ENCODE measurements at regions not wholly inside any gene's neighbourhood (a gene's known extent, or its start where the extent isn't known, plus 50 kb on each side); places are given as distances from the start of the nearest gene placed in this dataset.
"Not testable (repeated sequence)": the region's sequence is repeated elsewhere in the genome, so short reads cannot be mapped to it uniquely, and the experiment has no call there.

DNA sequence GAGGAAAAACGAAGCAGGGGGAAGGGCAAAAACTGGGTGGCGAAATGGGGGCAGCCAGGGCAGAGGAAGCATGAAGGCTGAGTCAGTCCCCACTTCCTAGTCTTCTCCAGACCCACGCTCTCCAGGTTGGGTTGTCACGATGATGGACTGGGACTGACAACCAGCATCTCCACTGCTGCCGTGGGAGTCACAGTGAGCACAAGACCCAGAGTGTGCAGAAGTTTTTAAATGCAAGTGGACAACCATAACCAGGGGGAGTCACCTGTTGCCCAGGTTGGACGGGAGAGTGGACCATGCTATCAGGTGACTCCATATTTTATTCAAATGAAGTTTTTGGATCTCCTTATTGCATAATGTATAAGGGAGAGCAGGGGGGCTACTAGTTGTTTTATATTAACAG is 511.4 kb upstream of the ZFP42 start:
- DNase-seq (ENCODE audit: low read depth): no peak

DNA sequence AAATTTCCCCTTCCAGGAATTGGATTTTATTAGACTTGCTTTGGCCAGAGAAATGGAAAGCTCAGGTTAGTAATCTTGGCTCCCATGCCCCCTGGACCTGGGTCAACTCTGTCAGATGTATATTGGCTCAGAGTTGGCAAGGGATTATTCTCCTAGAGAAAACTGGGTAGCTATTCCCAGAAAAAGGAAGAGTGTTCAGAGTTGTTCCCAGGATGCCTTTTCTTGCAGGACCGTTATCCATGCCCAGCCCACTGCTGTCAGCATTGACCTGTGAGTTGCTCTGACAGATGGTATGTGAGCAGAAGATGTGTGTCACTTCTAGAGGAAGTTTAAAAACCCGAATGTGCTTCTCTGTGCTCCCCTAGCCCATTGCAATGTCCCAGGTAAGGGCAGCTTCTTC is 509.9 kb upstream of the ZFP42 start:
- DNase-seq (ENCODE audit: low read depth): no peak

DNA sequence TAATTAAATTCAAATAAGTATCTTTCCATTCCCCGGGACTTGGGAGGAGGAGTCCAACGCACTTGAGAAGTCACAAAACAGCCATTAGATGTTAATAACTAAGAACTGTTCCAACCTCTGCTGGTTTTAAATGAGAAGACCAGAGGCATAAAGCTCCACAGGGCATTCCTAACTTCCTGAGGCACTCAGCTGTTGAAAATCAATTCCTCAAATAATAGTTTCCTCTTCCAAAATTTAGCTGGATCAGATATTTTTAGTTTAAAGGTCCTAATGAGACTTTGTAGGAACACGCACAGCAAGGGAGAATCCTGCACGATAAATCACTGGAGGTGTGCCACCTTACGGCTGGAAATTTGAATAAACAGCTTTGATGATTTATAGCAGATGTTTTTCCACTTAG is 504.3 kb upstream of the ZFP42 start:
- no peak for DNase-seq (ENCODE audit: low read depth)

DNA sequence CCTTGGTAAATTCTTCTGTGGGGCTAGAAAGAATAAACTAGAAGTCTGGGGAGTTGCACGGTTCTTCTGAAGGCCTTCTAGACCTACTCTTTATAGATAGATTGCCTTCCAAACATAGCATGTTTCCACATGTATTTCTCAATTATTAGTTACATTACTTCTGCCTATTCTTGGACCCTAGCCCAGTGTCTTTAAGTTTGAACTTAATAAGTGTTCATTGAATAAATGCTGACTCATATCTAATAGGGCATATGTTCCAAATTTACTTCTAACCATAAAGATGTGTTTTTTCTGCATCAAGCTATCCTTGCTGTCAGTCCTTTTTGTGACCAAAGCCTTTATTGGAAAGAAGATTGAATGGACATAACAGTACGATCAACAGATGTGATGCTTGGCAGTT is 503.6 kb upstream of the ZFP42 start:
- no peak for DNase-seq (ENCODE audit: low read depth)

DNA sequence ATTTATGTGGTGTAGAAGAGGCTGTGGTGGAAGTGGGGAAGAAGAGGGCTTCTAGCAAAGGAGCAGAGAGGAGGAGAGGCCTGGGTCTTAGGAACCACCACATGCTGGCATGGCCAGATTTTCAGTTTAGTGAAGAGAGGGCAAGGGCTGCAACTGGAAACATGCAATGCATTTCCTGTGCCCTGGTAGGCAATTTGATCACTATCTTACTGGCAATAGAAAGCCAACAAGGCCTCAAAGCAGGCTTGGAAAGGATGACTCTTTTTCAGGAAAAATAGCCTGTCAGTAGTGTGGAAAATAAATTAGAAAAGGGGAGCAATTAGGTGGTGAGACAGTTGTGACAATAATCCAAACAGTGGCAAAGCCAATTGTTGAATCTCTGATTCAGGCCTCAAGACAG is 501.9 kb upstream of the ZFP42 start:
- no peak for DNase-seq (ENCODE audit: low read depth)

DNA sequence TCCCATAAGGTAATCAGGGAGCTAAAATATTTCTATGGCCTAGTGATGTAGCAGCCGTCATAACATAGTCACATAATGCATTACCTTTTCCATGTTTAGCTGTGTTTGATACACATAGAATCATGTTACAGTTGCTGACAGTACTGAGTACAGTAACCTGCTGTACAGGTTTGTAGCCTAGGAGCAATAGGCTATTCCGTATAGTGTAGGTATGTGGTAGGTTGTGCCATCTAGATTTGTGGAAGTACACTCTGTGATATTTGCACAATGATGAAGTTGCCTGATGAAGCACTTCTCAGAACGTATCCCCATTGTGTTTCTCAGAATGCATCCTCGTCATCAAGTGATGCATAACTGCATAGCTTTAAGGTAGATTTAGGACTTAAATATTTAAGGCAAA is 495.6 kb upstream of the ZFP42 start:
- no peak for DNase-seq (ENCODE audit: low read depth)

GRCh38 chr4:187500796-187501195 is 494.8 kb upstream of the ZFP42 start:
- DNase-seq (ENCODE audit: low read depth): no peak

GRCh38 chr4:187501731-187502130 is 493.8 kb upstream of the ZFP42 start:
- DNase-seq (ENCODE audit: low read depth): no peak

- no peak for DNase-seq (ENCODE audit: low read depth)
Observed at GRCh38 chr4:187504974-187505797, 490.4 kb upstream of the ZFP42 start.

DNA sequence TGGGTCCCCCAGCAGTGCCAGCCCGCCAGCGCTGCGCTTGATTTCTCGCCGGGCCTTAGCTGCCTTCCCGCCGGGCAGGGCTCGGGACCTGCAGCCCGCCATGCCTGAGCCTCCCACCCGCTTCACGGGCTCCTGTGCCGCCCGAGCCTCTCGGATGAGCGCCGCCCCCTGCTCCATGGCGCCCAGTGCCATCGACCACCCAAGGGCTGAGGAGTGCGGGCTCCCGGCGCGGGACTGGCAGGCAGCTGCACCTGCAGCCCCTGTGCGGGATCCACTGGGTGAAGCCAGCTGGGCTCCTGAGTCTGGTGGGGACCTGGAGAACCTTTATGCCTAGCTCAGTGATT is 489.8 kb upstream of the ZFP42 start:
- DNase-seq (ENCODE audit: low read depth): not testable (repeated sequence)

- DNase-seq (ENCODE audit: low read depth): no peak
Observed at GRCh38 chr4:187516224-187516623, 479.3 kb upstream of the ZFP42 start.

DNA sequence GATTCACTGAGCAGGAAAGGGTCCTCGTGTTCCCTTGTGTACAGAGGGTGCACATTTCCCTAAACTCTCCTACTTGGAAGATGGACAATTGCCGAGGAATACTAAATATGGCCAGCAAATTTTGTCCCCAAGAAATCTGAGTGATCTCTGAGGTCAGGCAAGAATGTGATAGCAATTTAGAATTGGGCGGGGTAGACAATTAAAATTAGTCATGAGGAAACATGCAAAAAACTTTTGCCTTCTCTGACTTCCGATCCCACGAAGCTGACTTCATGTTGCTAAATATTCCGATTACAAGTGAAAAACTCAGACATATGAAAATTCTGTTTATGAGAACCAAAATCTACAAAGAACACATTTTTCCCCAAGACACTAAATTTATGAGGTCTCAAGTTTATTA is 453.9 kb upstream of the ZFP42 start:
- DNase-seq (ENCODE audit: low read depth): no peak

- DNase-seq (ENCODE audit: low read depth): no peak
Observed at GRCh38 chr4:187544461-187545053, 451.0 kb upstream of the ZFP42 start.

DNA sequence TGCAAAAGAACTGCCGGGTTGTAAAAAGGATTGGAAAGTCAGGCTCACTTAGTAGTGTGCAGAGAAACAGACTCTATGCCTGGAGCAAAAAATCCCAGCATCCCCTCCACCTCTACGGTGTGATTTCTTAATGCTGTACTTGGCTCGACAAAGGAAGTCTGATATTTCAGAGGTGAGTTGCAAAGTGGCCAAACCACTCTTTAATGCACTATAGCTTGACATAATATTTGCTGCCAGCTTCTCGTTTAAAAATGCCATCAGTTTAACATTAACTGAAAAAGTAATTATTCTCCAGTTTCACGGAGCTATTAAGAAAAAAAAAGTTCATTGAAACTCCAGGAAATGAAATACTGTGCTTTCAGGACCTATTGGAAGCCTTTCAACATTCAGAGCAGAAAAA is 448.3 kb upstream of the ZFP42 start:
- DNase-seq (ENCODE audit: low read depth): no peak

DNA sequence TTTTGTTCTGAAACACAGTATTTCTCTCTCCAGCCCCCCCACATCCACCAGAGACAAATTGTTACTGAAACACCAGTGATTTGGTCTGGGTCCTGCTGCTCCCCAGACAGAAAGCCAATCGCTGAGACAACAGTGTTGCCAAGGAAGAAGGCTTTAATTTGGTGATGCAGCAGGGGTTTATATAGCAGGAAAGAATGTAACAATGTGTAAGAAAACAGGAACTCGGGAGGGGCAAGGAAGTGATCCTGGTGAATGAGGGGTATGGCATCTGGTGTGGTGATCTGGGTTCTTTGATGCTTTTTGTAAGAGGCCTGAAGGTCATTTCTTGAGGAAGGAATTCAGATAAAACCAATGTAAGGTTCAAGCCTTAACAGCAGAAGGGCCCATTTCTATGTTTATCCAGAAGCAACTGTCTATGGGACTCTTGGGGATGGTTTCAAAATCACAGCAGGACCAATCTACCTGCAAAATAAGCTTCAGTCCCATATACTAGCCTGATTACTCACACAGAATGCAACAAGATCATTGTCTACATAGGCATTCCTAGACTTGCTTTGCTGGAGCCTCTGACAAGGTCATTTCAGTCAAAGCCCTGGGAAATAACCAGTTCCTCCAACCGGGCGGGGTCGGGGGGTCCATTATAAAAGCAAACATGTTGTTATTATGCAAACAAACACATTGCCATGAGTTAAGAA is 445.2 kb upstream of the ZFP42 start:
- no peak for DNase-seq (ENCODE audit: low read depth)

- DNase-seq (ENCODE audit: low read depth): no peak
Observed at GRCh38 chr4:187552781-187553180, 442.8 kb upstream of the ZFP42 start.

GRCh38 chr4:187555174-187555573 is 440.4 kb upstream of the ZFP42 start:
- DNase-seq (ENCODE audit: low read depth): no peak

DNA sequence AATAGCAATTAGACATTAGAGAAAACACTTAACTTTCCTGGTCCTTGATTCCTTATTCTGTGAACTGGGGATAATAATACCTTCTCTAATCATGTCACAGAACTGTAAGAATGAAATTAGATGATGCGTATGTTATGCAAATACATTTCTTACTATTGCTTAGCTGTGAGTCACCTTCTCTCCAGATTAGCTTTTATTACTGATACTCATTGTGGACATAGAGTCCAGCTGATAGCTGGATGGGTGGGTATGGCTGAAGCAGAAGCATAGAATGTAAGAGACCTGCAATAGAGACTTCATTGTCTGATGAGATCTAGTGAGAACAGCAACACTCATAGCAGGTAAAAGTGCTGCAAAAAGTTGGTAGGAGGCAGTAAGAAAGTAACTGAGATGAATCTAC is 437.2 kb upstream of the ZFP42 start:
- no peak for DNase-seq (ENCODE audit: low read depth)

GRCh38 chr4:187562345-187562744 is 433.2 kb upstream of the ZFP42 start:
- DNase-seq (ENCODE audit: low read depth): no peak

DNA sequence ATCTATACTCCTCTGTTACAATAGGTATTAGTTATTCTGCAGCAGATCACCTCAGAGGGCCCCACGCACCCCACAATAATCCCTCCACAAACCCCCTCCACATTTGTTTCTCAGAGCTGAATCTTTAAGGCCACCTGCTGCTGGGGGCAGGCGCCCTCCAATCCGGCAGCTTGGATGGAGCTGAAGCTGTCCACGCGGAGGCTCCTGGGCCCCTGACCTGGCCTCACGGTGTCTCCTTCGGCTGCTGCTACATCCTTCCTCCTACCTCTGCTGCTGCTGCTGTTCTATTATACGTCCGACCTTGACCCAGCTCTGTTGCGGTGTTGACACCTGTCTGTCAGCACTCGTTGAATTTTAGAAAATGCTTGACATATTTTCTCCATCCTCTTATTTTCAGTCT is 430.2 kb upstream of the ZFP42 start:
- no peak for DNase-seq (ENCODE audit: low read depth)

GRCh38 chr4:187569871-187570270 is 425.7 kb upstream of the ZFP42 start:
- DNase-seq (ENCODE audit: low read depth): no peak

- DNase-seq (ENCODE audit: low read depth): no peak
Observed at GRCh38 chr4:187575706-187576105, 419.9 kb upstream of the ZFP42 start.

DNA sequence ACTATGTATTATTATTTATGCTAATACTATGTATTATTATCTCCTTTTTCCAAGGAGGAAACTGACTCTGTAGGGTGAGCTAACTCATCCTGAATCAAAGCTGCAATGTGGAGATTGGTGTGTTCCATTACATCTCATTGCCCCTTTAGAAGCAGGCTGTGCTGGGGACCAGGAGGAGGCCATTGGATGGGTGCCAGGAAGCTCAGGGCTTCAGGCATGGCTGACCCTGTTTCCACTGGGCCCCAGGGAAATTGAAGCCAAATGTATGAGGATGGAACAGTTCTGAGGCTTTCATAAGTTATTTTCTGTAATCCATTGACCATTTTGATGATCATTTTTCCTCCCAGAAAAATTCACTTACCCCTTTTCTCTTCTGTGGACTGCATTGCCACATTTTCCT is 418.8 kb upstream of the ZFP42 start:
- no peak for DNase-seq (ENCODE audit: low read depth)

All from CMK (cell line).